ENCODE measurements at regions not wholly inside any gene's neighbourhood (a gene's known extent, or its start where the extent isn't known, plus 50 kb on each side); places are given as distances from the start of the nearest gene placed in this dataset.

DNA sequence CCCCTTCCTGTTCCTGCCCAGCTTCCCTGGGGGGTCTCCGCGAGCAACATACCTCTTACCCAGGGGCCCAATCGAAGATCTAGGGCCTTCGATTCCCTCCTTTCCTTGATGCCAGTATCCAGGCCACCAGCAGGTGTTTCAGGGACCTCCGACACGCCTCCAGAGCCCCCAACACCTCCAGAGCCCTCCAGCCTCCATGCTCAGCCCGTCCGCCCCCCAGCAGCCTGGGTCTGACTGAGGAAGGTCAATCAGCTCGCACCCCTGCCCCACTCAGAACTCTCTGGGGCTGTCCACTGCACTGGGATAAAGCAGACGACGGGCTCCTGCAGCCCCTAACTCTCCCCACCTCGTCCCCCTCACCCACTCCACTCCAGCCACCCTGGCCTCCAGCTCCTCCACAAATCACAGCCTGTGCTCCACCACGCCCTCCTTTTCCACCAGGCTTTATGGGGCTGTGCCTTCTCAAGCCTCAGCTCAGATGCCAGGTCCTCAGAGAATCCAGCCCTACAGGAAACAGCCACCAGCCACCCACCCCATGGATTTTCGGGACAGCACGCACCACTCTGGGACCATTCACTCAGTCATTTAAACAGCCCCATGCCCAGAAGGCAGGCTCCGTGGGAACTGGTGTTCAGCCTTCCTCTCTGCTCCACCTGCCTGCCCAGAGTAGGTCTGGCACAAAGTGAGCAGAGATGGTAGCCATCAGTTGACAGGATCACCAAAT lies 247.1 kb downstream of the RBFOX3 start:
- H3K79me1 ChIP-seq (ENCODE audit: insufficient read depth, low read depth, low read length, poor library complexity, severe bottlenecking), result no peaks in the 10 kb centered on the region
- H4K5ac ChIP-seq (ENCODE audit: insufficient read length, low read depth, low read length), result no peak overlapping the region
- no peak overlapping the region for H2AK5ac ChIP-seq (ENCODE audit: insufficient read length, low read length)
- no peak overlapping the region for H4K8ac ChIP-seq (replicated peaks; ENCODE audit: insufficient read length, low read depth, low read length)
- H3K14ac ChIP-seq (ENCODE audit: insufficient read depth, low read length), result no peak overlapping the region
- no peak overlapping the region for H2BK12ac ChIP-seq (ENCODE audit: insufficient read length, low read depth, low read length)
- TF ChIP-seq, protein P1, sequence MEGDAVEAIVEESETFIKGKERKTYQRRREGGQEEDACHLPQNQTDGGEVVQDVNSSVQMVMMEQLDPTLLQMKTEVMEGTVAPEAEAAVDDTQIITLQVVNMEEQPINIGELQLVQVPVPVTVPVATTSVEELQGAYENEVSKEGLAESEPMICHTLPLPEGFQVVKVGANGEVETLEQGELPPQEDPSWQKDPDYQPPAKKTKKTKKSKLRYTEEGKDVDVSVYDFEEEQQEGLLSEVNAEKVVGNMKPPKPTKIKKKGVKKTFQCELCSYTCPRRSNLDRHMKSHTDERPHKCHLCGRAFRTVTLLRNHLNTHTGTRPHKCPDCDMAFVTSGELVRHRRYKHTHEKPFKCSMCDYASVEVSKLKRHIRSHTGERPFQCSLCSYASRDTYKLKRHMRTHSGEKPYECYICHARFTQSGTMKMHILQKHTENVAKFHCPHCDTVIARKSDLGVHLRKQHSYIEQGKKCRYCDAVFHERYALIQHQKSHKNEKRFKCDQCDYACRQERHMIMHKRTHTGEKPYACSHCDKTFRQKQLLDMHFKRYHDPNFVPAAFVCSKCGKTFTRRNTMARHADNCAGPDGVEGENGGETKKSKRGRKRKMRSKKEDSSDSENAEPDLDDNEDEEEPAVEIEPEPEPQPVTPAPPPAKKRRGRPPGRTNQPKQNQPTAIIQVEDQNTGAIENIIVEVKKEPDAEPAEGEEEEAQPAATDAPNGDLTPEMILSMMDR (conservative IDR thresholded peaks at IDR 0.05), result no peak
- no CpG with 5 or more reads among the region's 16 CpGs for whole genome bisulfite sequencing (ENCODE audit: extremely low coverage, insufficient read length, low lambda C conversion rate)
- no peak overlapping the region for H3K4me2 ChIP-seq (ENCODE audit: insufficient read depth, insufficient read length, low read length)
- no peaks in the 10 kb centered on the region for H3K23me2 ChIP-seq (ENCODE audit: insufficient read length, low read depth, low read length, poor library complexity, severe bottlenecking)
- H2BK20ac ChIP-seq (ENCODE audit: low read depth, low read length, poor library complexity, severe bottlenecking), result no peak overlapping the region
- no peaks in the 10 kb centered on the region for H3K27me3 ChIP-seq (ENCODE audit: insufficient read depth, low read length)
- H3K27ac ChIP-seq (ENCODE audit: insufficient read length, low read depth, low read length), result no peak overlapping the region
- H3K23ac ChIP-seq (ENCODE audit: insufficient read length, low read depth, low read length), result no peak overlapping the region
- Mint-ChIP-seq H3K9me3 (0 out of 5 replicates have a peak, but pooled peaks cover 0 to 3% of the 10 kb centered on the region in 2 experiments), H3K27ac (peak overlapping the region in 1 of 3 experiments; percentile 12; a peak in 1 of 7 replicates), H3K4me3 (no peak overlapping the region), H3K4me1 (peaks cover 2 to 6% of the 10 kb centered on the region in 2 experiments; a peak in 3 of 4 replicates), H3K36me3 (ENCODE audit: insufficient read depth in 1 of 3, low read depth in 3 of 3) (no peaks in the 10 kb centered on the region; a peak in 1 of 7 replicates), H3K27me3 (ENCODE audit: low read depth) (peaks cover 40% of the 10 kb centered on the region)
- H3K9ac ChIP-seq (ENCODE audit: extremely low read depth, insufficient read length, low read length), result no peak overlapping the region
- no peak overlapping the region for H3T11ph ChIP-seq (ENCODE audit: low read length)
- no peak overlapping the region for H3K18ac ChIP-seq (ENCODE audit: insufficient read length, low read depth, low read length)
- no peak overlapping the region for H2AFZ ChIP-seq (ENCODE audit: low read length)
- no peaks in the 10 kb centered on the region for H3K79me2 ChIP-seq (ENCODE audit: insufficient read depth, low read length)
- no peak overlapping the region for H4K91ac ChIP-seq (ENCODE audit: insufficient read length, low read depth, low read length)
- H4K20me1 ChIP-seq (ENCODE audit: control insufficient read depth, insufficient read depth, insufficient read length), result no peaks in the 10 kb centered on the region
- H3K9me3 ChIP-seq (ENCODE audit: control insufficient read depth, low read depth, low read length), result no peaks in the 10 kb centered on the region
- no peak overlapping the region for H2BK15ac ChIP-seq (ENCODE audit: low read depth, low read length)
- H3K4ac ChIP-seq (ENCODE audit: low read depth, low read length), result no peak overlapping the region
- H3K4me1 ChIP-seq (ENCODE audit: insufficient read depth, low read length), result no peaks in the 10 kb centered on the region
- H2BK120ac ChIP-seq (ENCODE audit: low read depth, low read length, poor library complexity, severe bottlenecking), result no peak overlapping the region
- H2BK5ac ChIP-seq (ENCODE audit: insufficient read length, low read length), result no peak overlapping the region
- H3K56ac ChIP-seq (ENCODE audit: insufficient read length, low read depth, low read length), result no peak overlapping the region
- no peak for DNase-seq

All from H9 (cell line).